Glomerular endothelial cell (primary cell): ENCODE measurements at regions not wholly inside any gene's neighbourhood (a gene's known extent, or its start where the extent isn't known, plus 50 kb on each side); places are given as distances from the start of the nearest gene placed in this dataset.

Experiments
- DNase-seq: peaks from one replicate; pipeline ENCODE4 v3.0.0-alpha.2; 2011; ENCODE audit warnings: low read depth, low spot score; ENCODE audit errors: extremely low read depth

GRCh38 chr9:129507805-129508204 is 113.1 kb downstream of the C9orf50 start:
- DNase-seq = no peak

GRCh38 chr9:129506892-129507291 is 114.0 kb downstream of the C9orf50 start:
- no peak for DNase-seq

- DNase-seq = no peak
These were observed 114.9 kb downstream of the C9orf50 start for GRCh38 chr9:129506041-129506440.

GRCh38 chr9:129505270-129505902 is 115.5 kb downstream of the C9orf50 start:
- no peak for DNase-seq

GRCh38 chr9:129504404-129504803 is 116.5 kb downstream of the C9orf50 start:
- no peak for DNase-seq

- DNase-seq = no peak
These were observed 119.1 kb downstream of the C9orf50 start for GRCh38 chr9:129501771-129502319.

- no peak for DNase-seq
These were observed 119.8 kb downstream of the C9orf50 start for GRCh38 chr9:129500863-129501770.

GRCh38 chr9:129500161-129500862 is 120.6 kb downstream of the C9orf50 start:
- no peak for DNase-seq

- DNase-seq = no peak
These were observed 122.2 kb downstream of the C9orf50 start for GRCh38 chr9:129498451-129499384.

- DNase-seq = no peak
These were observed 123.0 kb downstream of the C9orf50 start for GRCh38 chr9:129497813-129498450.

- no peak for DNase-seq
These were observed 123.7 kb downstream of the C9orf50 start for GRCh38 chr9:129497005-129497812.

- no peak for DNase-seq
These were observed 124.4 kb downstream of the C9orf50 start for GRCh38 chr9:129496473-129497004.

GRCh38 chr9:129495620-129496472 is 125.1 kb downstream of the C9orf50 start:
- DNase-seq = no peak

GRCh38 chr9:129494113-129494789 is 126.7 kb downstream of the C9orf50 start:
- no peak for DNase-seq

- DNase-seq = no peak
These were observed 127.2 kb downstream of the C9orf50 start for GRCh38 chr9:129493706-129494047.

- no peak for DNase-seq
These were observed 127.7 kb downstream of the C9orf50 start for GRCh38 chr9:129493002-129493705.

GRCh38 chr9:129491487-129491855 is 129.4 kb downstream of the C9orf50 start:
- DNase-seq = no peak
